ENCODE measurements at regions not wholly inside any gene's neighbourhood (a gene's known extent, or its start where the extent isn't known, plus 50 kb on each side); places are given as distances from the start of the nearest gene placed in this dataset.

- Histone ChIP-seq H3K79me2 (ENCODE audit: insufficient read depth, low read length) (no peaks in the 10 kb centered on the region), H3K14ac (ENCODE audit: insufficient read depth, low read length) (no peak overlapping the region), H2AFZ (ENCODE audit: low read length) (no peak overlapping the region), H4K5ac (ENCODE audit: insufficient read length, low read depth, low read length) (no peak overlapping the region), H3K23me2 (ENCODE audit: insufficient read length, low read depth, low read length, poor library complexity, severe bottlenecking) (no peaks in the 10 kb centered on the region), H3K18ac (ENCODE audit: insufficient read length, low read depth, low read length) (no peak overlapping the region), H3K27ac (ENCODE audit: insufficient read length, low read depth, low read length) (no peak overlapping the region), H2BK120ac (ENCODE audit: low read depth, low read length, poor library complexity, severe bottlenecking) (no peak overlapping the region), H2BK20ac (ENCODE audit: low read depth, low read length, poor library complexity, severe bottlenecking) (no peak overlapping the region), H3K9ac (ENCODE audit: extremely low read depth, insufficient read length, low read length) (no peak overlapping the region), H4K91ac (ENCODE audit: insufficient read length, low read depth, low read length) (no peak overlapping the region), H3K4me1 (ENCODE audit: insufficient read depth, low read length) (no peaks in the 10 kb centered on the region), H3K56ac (ENCODE audit: insufficient read length, low read depth, low read length) (no peak overlapping the region), H2BK15ac (ENCODE audit: low read depth, low read length) (no peak overlapping the region), H3K23ac (ENCODE audit: insufficient read length, low read depth, low read length) (no peak overlapping the region), H3T11ph (ENCODE audit: low read length) (no peak overlapping the region), H2AK5ac (ENCODE audit: insufficient read length, low read length) (no peak overlapping the region), H3K4me2 (ENCODE audit: insufficient read depth, insufficient read length, low read length) (no peak overlapping the region), H3K27me3 (ENCODE audit: insufficient read depth, low read length) (no peaks in the 10 kb centered on the region), H3K9me3 (ENCODE audit: control insufficient read depth, low read depth, low read length) (no peaks in the 10 kb centered on the region), H4K20me1 (ENCODE audit: control insufficient read depth, insufficient read depth, insufficient read length) (no peaks in the 10 kb centered on the region), H2BK5ac (ENCODE audit: insufficient read length, low read length) (no peak overlapping the region), H3K79me1 (ENCODE audit: insufficient read depth, low read depth, low read length, poor library complexity, severe bottlenecking) (no peaks in the 10 kb centered on the region), H3K4ac (ENCODE audit: low read depth, low read length) (no peak overlapping the region), H2BK12ac (ENCODE audit: insufficient read length, low read depth, low read length) (no peak overlapping the region), H4K8ac (replicated peaks; ENCODE audit: insufficient read length, low read depth, low read length) (no peak overlapping the region)
- no peaks in the 10 kb centered on the region for H3K36me3 Mint-ChIP-seq (ENCODE audit: insufficient read depth in 1 of 3, low read depth in 3 of 3)
- H3K27me3 Mint-ChIP-seq (ENCODE audit: low read depth), result no peaks in the 10 kb centered on the region; the same call in 1 of the 2 replicates
- no peak for TF ChIP-seq CTCF (conservative IDR thresholded peaks at IDR 0.05)
- H3K27ac Mint-ChIP-seq, result no peak overlapping the region
- peaks cover 0 to under 1% of the 10 kb centered on the region in 2 experiments; a peak in 1 of 4 replicates for H3K4me1 Mint-ChIP-seq
- no peak for DNase-seq
- H3K9me3 Mint-ChIP-seq, result no peaks in the 10 kb centered on the region
- no peak overlapping the region for H3K4me3 Mint-ChIP-seq
- WGBS (ENCODE audit: extremely low coverage, insufficient read length, low lambda C conversion rate), result no CpG with 5 or more reads among the region's 3 CpGs
Observed at GRCh38 chr11:110901441-110901840, 189.2 kb upstream of the ARHGAP20 start.
